NCI-H1105 treated with DMSO at 0.1 percent for 48 hours (cell line): ENCODE measurements at regions not wholly inside any gene's neighbourhood (a gene's known extent, or its start where the extent isn't known, plus 50 kb on each side); places are given as distances from the start of the nearest gene placed in this dataset.
"Not testable (repeated sequence)": the region's sequence is repeated elsewhere in the genome, so short reads cannot be mapped to it uniquely, and the experiment has no call there.

Experiments
- DNase-seq: peaks from one replicate; lab custom pipeline; 2025; lab: John Stamatoyannopoulos, UW

DNA sequence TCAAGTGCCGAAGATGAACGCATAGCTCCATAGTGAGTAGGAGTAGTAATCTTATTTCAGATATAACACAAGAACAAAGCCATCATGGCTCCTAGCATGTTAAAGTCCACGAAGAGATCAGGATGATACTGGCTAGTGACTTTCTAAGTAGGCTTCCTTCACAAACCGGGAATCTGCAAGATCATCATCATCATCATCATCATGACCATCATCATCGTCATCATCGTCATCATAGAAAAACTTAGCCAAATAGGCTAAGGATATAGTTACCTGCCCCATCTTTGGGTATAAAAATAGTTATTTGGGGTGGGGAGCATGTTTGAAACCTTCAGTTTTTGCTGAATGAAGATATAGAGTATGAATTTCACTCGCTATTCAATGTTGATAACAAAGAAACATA is 57.9 kb downstream of the PYDC2 start:
- no peak for DNase-seq

DNA sequence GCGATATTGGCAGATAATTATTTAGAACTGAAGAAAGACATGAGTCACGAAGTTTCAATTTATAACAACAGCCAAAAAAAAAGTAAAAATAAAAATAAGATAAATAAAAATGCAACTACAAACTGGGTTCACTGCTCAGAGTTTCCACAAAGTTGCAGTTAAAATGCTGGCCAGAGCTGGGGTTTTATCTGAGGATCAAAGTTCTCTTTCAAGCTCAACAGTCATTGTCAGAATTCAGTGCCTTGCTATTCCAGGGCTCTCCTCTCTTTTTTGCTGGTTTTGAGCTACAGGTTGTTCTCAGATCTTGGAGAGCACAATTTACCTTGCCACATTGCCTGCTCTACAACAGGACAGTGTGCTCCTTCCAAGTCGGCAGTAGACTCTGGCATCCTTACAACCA is 60.1 kb downstream of the PYDC2 start:
- DNase-seq: no peak

- peak; percentile 83 for DNase-seq
These were observed 62.2 kb downstream of the PYDC2 start for GRCh38 chr3:191523148-191523547.

- DNase-seq: no peak
These were observed 67.6 kb downstream of the PYDC2 start for GRCh38 chr3:191528589-191528988.

GRCh38 chr3:191529992-191530391 is 69.0 kb downstream of the PYDC2 start:
- DNase-seq: no peak

DNA sequence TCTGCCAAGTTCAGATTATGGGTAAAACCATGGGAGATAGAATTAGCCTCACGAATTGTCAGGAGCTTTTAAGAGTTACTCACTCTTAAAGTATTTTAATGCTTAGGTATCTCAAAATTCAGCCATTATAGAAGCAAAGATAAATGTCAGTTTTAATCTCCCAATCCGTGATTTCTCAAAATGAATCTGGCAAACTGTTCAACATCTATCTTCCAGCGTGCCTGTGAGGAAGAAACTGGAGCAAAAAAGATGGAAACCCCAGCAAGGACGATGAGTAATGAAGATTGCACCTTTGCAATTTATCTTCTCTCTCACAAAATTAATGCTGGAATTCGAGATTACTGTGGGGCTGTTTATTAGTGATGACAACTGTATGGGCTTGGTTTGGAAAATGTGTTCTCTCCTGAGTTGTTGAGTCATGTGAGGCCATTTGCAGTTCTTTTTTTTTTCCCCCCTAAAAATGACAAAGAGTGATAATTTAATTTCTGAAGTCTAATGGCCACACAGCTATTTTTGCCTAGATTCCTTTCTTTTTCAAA is 70.5 kb downstream of the PYDC2 start:
- DNase-seq: no peak

DNA sequence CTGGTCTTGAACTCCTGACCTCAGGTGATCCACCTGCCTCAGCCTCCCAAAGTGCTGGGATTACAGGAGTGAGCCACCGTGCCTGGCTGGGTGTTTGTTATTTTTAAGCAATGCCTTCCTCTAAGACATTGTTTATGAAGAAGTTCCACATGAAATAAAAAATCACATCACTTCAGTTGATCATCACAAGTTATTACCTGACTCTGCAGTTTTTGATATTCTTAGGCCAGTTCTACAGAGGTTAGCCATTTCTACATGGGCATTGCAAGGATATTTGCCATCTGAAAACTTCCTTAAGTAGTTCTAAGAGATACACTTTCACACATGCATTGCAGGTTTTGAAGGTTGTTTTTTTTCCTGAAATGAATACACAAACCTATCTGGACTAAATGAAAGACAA is 82.1 kb downstream of the PYDC2 start:
- DNase-seq: no peak

- no peak for DNase-seq
These were observed 82.9 kb downstream of the PYDC2 start for GRCh38 chr3:191543897-191544296.

DNA sequence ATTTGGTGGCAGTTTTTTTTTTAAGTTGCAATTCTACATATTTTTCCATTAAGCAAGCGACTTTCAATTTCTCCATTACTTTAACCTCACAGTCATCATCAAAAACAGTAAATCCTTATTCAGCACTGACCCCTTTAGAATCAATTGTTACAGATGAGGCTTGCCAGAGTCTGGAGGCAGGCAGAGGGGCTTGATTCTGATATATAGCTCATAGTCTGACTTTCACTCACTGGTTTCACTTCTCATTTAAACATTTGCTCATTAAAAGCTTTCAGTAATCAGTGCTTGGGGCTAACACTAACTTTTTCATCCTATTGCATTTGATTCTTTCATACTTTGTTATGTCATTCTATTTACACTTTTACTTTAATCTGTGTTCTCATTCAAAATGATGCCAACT is 88.4 kb downstream of the PYDC2 start:
- DNase-seq: no peak

DNA sequence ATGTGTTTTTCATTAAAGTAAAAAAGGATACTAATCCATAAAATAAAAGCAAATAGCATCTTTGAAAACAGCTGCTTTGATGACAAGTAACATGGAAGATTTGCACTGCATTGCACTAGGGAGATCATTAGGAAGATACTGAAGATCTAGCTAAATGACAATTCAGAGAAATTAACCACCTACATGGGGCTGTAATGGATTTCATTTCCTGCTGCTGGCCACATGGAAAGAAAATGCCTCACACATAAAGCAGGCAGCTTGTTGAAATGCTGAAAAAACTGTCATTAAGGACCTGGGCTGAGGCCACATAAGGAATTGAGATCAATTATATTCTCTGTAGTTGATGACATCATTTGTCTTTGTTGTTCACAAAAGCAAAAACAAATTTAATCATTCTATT is 94.1 kb downstream of the PYDC2 start:
- DNase-seq: no peak

GRCh38 chr3:191557322-191557721 is 96.4 kb downstream of the PYDC2 start:
- no peak for DNase-seq

GRCh38 chr3:191563722-191564121 is 102.8 kb downstream of the PYDC2 start:
- peak; percentile 57 for DNase-seq

DNA sequence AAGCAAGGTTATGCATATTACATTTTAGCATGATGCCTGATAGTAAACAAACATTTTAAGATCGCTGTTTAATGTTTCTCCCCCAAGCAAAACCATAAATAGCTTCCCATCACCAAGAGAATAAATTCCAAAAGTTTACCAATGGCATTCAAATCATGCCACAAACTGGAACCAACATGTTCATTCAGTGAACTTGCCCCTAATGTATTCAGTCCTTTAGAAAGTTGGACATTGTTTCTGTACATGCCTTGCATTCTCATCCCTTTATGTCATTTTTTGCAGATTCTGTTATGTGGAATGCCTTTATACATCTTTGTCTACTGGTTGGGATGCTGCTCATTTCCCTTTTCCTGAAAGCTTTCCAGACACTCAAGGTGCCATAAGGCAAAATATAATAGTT is 105.5 kb downstream of the PYDC2 start:
- no peak for DNase-seq

DNA sequence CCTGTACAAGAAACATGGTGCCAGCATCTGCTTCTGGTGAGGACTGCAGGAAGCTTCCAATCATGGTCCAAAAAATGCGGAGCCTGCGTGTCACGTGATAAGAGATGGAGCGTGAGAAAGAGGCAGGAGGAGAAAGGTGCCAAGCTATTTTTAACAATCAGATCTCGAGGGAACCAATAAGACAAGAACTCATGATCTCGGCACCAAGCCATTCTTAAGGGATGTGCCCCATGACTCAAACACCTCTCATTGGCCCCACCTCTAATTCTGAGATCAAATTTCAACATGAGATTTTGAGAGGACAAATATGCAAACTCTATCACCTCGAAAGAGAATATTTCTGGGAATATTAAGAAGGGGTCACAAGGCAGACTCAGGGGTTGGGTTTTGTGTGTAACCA is 107.2 kb downstream of the PYDC2 start:
- DNase-seq: no peak

DNA sequence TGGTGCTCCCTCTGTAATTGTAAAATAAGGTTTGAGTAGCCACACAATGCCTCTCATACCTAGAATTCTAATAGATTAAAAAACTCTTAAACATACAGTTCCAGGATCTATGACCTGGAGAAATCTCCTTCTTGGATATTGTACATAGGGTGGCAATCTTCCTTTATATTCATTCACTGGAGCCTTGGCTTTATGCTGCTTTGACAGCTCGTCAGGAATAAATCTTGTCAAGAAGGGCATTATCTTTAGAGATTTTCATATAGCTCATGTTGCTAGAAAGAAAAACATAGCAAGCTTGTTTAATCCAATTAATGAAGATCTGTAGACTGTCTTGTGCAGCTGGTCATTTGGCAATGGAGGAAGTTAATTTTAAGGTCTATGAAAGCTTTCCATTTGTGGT is 131.1 kb downstream of the PYDC2 start:
- no peak for DNase-seq

GRCh38 chr3:191593486-191593885 is 132.5 kb downstream of the PYDC2 start:
- no peak for DNase-seq

DNA sequence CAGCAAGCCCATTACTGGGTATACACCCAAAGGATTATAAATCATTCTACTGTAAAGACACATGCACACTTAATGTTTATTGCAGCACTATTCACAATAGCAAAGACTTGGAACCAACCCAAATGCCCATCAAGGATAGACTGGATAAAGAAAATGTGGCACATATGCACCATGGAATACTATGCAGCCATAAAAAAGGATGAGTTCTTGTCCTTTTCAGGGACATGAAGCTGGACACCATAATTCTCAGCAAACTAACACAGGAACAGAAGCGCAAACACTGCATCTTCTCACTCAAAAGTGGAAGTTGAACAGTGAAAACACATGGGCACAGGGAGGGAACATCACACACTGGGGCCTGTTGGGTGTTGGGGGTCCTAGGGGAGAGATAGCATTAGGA is 154.5 kb downstream of the PYDC2 start:
- DNase-seq: not testable (repeated sequence)

DNA sequence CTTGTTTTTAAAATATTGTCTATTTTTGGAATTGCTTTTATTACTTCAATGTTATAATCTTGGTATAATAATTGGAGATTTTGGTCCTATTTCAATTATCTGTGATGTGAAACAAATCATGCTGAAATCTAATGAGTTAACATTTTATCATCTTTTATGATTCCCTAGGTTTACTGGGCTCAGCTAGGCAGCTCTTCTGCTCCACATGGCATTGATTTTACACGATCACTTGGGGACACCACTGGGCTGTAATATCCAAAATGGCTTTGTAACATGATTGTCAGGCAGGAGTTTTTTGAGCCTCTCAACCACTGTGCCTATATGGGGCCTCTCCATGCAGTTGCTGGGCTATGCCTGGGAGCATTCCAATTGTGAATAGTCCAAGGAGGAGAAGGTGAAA is 163.3 kb downstream of the PYDC2 start:
- no peak for DNase-seq

DNA sequence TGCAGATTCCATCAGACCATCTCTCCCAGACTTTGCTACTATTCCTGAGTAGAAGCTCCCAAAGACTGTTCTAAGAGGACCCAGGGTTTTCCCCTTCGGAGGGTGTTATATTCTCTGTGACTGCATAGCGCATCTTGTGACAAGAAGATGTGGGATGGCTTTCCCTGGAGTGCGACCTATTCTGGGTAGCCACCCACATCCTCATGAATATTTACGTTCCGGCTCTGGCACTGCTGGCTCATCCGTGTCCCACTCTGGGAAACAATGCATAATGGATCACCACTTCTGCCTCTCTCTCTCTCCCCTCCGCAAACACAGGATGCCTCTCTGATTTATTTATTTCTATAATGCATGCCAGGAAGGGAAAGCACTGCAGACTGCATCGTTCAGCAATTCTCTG is 166.1 kb downstream of the PYDC2 start:
- no peak for DNase-seq

DNA sequence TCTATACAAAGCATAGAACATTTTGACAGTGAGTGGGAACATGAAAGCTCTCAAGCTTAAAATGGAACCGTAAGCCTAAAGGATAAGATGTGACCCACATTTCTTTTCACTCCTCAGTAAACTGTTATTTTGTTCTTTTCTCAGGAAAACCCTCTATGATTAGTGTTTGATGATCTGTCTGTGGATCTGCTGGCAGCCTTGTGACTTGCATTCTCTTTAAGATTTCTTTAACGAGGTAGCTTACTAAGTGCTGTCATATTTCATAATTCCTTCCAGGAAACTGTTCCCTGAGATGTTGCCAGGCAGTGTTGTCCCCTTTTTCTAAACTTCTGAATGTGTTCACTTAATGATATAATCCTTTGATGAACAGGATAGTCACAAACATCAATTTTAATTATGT is 167.6 kb downstream of the PYDC2 start:
- DNase-seq: no peak

DNA sequence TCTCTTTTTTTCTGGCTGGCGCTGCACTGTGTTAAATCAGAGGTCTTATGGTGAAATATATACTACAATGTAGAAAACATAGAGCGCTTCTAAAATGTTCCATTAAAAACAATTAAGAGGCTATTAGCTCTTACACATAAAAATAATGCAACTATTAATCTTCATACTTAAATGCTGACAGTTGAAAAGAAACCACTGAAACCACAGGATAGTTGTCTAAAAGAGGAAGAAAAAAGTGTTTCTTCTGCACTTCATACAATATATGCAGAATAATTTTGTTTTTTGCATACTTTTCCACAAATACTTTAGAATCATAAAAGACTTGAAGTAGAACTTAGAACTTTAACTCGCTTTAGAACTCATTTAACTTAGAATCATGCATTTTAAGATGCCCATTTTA is 170.5 kb downstream of the PYDC2 start:
- DNase-seq: no peak

- DNase-seq: no peak
These were observed 173.9 kb downstream of the PYDC2 start for GRCh38 chr3:191634902-191635301.

- DNase-seq: no peak
These were observed 176.6 kb downstream of the PYDC2 start for GRCh38 chr3:191637611-191638010.

- DNase-seq: no peak
These were observed 180.8 kb downstream of the PYDC2 start for GRCh38 chr3:191641789-191642188.

GRCh38 chr3:191644291-191644690 is 183.3 kb downstream of the PYDC2 start:
- DNase-seq: no peak
